Stimulated activated CD4-positive, alpha-beta T cell treated with anti-CD3 and anti-CD28 coated beads, Interleukin-4, amount 100 ng/mL, for 4 hours (primary cell): ENCODE measurements at regions not wholly inside any gene's neighbourhood (a gene's known extent, or its start where the extent isn't known, plus 50 kb on each side); places are given as distances from the start of the nearest gene placed in this dataset.
"Not testable (repeated sequence)": the region's sequence is repeated elsewhere in the genome, so short reads cannot be mapped to it uniquely, and the experiment has no call there.

Experiments
- DNase-seq, 2 experiments: peaks; one replicate each; pipeline ENCODE4 v3.0.0-alpha.2; 2020

- no peak for DNase-seq
Measured at GRCh38 chr3:152724270-152724669, 110.7 kb upstream of the P2RY1 start.

- DNase-seq: no peak
Measured at GRCh38 chr3:152728231-152728980, 106.5 kb upstream of the P2RY1 start.

- no peak for DNase-seq
Measured at GRCh38 chr3:152729906-152730305, 105.0 kb upstream of the P2RY1 start.

- DNase-seq: no peak
Measured at GRCh38 chr3:152731511-152731910, 103.4 kb upstream of the P2RY1 start.

GRCh38 chr3:152733584-152734119, 101.3 kb upstream of the P2RY1 start:
- DNase-seq: no peak

GRCh38 chr3:152737021-152737908, 97.7 kb upstream of the P2RY1 start:
- no peak for DNase-seq

GRCh38 chr3:152738656-152739055, 96.3 kb upstream of the P2RY1 start:
- DNase-seq: no peak

- DNase-seq: no peak
Measured at GRCh38 chr3:152742368-152743347, 92.3 kb upstream of the P2RY1 start.

- DNase-seq: no peak
Measured at GRCh38 chr3:152745646-152746045, 89.3 kb upstream of the P2RY1 start.

- DNase-seq: no peak
Measured at GRCh38 chr3:152754303-152754702, 80.6 kb upstream of the P2RY1 start.

GRCh38 chr3:152756807-152757206, 78.1 kb upstream of the P2RY1 start:
- DNase-seq: no peak

GRCh38 chr3:152760024-152760563, 74.8 kb upstream of the P2RY1 start:
- DNase-seq: no peak

GRCh38 chr3:152760591-152760990, 74.3 kb upstream of the P2RY1 start:
- DNase-seq: no peak

- no peak for DNase-seq
Measured at GRCh38 chr3:152768478-152768877, 66.5 kb upstream of the P2RY1 start.

- DNase-seq: no peak
Measured at GRCh38 chr3:152769523-152769922, 65.4 kb upstream of the P2RY1 start.

GRCh38 chr3:152770296-152770695, 64.6 kb upstream of the P2RY1 start:
- no peak for DNase-seq

GRCh38 chr3:152771120-152771519, 63.8 kb upstream of the P2RY1 start:
- DNase-seq: no peak

- DNase-seq: no peak
Measured at GRCh38 chr3:152772674-152773225, 62.2 kb upstream of the P2RY1 start.

- no peak for DNase-seq
Measured at GRCh38 chr3:152773633-152774032, 61.3 kb upstream of the P2RY1 start.

- DNase-seq: not testable (repeated sequence)
Measured at GRCh38 chr3:152774230-152774629, 60.7 kb upstream of the P2RY1 start.

- DNase-seq: no peak
Measured at GRCh38 chr3:152778022-152778421, 56.9 kb upstream of the P2RY1 start.

- no peak for DNase-seq
Measured at GRCh38 chr3:152779653-152780052, 55.3 kb upstream of the P2RY1 start.
